Ishikawa (cell line): ENCODE measurements at regions not wholly inside any gene's neighbourhood (a gene's known extent, or its start where the extent isn't known, plus 50 kb on each side); places are given as distances from the start of the nearest gene placed in this dataset.

Source experiments
- CEBPB ChIP-seq: IDR thresholded peaks from 2 replicates; pipeline ENCODE4 v1.6.1; 2012
- CREB1 ChIP-seq: IDR thresholded peaks from 2 replicates; pipeline ENCODE4 v1.6.1; 2012; ENCODE audit warnings: low read depth
- TAF1 ChIP-seq: IDR thresholded peaks from 2 replicates; pipeline ENCODE4 v1.6.1; 2012; ENCODE audit warnings: low read depth, mild to moderate bottlenecking

DNA sequence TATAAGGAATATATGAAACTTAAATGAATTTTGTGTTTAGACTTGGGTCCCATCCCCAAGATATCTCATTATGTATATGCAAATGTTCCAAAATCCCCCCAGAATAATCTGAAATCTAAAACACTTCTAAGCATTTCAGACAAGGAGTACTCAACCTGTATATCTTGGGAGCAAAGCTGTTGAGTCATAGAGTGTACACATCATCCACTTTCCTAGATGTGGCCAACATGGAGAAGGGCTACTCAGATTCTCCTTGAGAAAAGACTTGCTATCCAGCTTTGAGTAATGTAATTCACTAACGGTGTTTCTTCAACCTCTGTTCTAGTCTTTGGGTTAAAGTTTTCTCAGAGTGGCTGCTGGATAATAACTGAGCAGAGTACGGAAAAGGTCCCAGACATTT lies 215.5 kb upstream of the POU1F1 start:
- no peak for TF ChIP-seq TAF1
- TF ChIP-seq CEBPB: no peak
- TF ChIP-seq CREB1: no peak
